ENCODE measurements at regions not wholly inside any gene's neighbourhood (a gene's known extent, or its start where the extent isn't known, plus 50 kb on each side); places are given as distances from the start of the nearest gene placed in this dataset.
"Not testable (repeated sequence)": the region's sequence is repeated elsewhere in the genome, so short reads cannot be mapped to it uniquely, and the experiment has no call there.

DNA sequence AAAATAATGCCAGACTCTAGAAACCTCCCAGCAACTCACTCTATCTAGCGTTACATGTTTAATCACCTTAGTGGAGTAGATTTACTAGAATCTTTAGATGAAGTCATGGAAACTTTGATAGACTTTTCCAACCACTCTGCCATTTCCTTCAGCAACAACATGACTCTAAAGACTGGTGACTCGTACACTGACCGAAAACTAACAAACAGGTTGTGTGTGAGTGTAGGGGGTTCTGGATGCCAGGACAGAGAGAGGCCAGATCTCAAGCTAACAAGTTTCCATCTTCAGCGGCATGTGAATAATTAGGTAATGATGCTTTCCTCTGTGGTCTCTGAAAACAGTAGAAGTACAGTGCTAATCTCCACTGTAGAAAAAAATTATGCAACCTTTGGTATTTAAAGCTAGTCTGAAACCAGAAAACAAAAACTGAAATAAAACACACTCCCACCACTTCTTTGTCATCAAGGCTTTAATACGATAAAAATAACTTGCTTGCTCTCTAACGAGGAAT is 286.4 kb downstream of the PRDM5 start:
- DNase-seq (ENCODE audit: low read depth in 3 of 3, low spot score in 2 of 3) = no peak

DNA sequence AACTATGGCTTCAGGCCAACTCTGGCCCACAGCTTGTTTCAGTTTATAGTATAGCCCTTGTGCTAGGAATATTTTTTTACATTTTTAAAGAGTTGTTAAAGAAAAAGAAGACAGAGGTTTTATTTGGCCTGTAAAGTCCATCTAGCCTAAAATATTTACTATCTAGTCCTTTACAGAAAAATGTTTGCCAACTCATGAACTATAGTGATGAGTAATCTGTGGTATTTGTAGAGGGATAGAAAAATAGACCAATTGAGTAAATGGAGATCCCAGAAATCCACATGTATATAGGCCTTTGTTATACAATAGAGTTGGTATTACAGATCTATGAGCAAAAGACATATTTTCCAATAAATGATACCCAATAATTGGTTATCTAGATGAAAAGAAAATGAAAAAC is 288.7 kb downstream of the PRDM5 start:
- no peak for DNase-seq (ENCODE audit: low read depth in 3 of 3, low spot score in 2 of 3)

DNA sequence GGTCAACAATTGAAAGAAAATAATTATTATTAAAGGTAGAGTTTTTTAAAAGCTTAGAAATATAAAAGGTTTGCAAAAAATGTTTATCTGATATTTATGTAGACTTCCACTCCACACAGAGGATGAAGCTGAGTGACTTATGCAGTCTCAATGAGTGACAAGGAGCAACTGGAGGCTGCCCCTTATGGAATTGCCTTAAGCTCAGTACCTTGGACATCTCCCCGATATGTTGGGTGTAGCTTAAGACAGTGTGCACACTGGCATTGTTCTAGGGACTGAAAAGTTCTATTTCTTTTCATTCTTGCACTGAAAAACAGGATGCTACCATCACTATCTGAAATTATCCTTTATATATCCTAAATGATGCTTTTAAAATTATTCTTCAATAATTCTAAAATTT is 292.1 kb downstream of the PRDM5 start:
- no peak for DNase-seq (ENCODE audit: low read depth in 3 of 3, low spot score in 2 of 3)

DNA sequence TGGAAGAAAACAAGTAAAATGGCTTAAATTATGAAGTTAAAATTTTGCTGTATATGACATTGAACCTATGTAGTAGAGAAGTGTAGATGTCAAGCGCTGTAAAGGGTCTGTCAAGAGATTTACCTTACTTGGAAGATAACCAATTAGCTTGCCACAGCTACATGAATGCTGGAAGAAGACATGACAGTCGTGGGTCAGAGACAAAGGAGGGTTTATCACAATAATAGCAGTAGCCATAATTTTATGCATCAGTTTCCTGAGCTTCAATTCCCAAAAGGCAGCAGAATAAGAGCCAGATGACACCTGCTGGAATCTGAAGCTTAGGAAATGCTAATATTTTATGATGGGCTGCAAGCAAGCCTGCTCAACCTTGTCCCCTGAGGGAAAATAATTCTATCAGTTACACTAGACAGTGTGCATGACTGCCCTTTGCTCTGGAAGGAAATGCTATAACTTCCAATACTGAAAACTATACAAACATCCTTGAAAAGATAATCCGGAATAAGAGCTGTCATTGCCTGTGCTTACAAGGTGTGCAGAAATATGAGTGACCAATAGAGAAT is 292.9 kb downstream of the PRDM5 start:
- DNase-seq (ENCODE audit: low read depth in 3 of 3, low spot score in 2 of 3) = no peak

DNA sequence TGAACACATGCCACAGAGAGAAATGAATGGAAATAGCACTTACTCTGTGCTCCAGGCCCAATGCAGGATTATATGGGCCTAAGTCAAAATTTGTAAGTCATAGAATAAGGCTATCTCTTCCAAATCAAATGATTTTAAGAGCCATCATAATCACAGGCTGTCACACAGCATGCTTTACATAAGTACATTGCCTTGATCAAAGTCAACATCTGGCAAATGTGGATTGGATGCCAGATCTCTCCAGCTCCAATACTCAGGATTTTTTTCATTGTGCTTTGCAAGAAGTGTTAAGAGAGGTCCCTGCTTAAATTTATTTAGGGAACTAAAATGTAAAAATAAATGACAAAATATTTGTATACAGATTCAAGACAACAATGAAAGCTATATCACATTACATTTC is 299.9 kb downstream of the PRDM5 start:
- DNase-seq (ENCODE audit: low read depth in 3 of 3, low spot score in 2 of 3) = no peak

DNA sequence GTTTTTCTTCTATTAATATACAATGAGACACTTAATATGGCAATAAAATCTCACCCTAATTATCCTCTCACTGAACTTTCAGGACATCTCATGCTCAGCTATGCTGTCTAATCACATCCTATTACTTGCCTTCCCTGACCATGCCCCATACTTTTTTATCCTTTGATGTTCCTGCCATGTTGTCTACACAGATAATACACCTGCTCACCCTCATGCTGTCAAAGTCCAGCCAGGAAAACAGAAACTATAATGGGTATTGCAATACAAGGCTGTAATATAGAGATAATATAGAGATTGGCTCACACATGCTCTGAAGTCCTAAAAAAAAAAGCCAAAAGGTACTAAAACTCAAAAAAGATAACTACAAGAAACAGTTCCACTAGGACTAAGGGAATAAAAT is 305.4 kb downstream of the PRDM5 start:
- DNase-seq (ENCODE audit: low read depth in 3 of 3, low spot score in 2 of 3) = no peak

DNA sequence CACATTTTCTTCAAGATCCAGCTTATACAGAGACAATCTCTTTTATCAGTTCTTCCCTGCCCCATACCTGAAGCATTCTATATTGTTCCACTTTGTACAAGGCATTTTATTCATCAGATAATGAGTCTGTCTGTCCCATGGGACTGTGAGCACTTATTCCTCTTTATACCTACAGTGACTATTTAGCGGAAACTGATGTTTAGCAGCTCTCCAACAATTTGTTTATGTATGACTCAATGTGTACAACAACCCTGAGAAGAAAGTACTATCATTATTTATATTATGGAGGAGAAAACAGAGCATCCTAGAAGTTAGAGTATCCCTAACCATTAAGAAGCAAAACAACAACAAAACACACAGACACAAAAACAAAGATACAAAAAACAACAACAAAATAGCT is 306.5 kb downstream of the PRDM5 start:
- DNase-seq (ENCODE audit: low read depth in 3 of 3, low spot score in 2 of 3) = no peak

DNA sequence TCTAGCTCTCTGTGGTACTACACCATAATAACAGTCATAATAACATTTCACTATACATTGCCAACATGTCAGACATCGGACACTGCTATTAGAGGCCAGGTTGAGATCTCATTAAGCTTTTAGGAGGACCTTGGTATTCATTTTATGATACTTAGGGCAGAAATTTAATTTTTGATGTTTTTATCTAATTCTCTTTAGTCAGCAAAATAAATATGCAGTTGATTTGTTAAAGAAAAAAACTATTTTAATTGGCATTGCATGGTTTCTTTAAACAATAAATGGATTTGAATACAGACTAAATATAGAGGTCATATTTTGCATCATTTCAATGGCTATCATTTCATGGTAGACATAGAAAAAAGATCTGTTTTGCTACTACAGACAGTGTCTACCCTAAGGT is 308.7 kb downstream of the PRDM5 start:
- no peak for DNase-seq (ENCODE audit: low read depth in 3 of 3, low spot score in 2 of 3)

DNA sequence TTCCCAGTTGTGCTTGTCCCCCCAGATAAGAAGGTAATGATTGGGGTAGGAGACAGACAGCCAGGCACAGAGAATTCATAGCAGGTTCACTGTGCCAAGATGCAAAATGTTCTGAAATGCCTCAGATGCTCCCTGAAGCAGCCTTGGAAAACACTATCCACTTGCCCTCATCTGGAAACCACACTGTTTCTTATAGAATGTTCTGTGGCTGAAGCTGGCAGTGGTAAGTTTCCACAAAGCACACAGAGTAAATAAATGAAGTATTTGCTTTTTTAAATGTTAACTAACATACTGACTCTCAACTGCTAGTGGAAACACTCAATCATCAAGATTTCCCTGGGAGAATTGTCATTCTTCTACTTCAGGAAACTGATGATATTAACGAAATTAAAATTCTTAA is 311.4 kb downstream of the PRDM5 start:
- DNase-seq (ENCODE audit: low read depth in 3 of 3, low spot score in 2 of 3) = no peak

DNA sequence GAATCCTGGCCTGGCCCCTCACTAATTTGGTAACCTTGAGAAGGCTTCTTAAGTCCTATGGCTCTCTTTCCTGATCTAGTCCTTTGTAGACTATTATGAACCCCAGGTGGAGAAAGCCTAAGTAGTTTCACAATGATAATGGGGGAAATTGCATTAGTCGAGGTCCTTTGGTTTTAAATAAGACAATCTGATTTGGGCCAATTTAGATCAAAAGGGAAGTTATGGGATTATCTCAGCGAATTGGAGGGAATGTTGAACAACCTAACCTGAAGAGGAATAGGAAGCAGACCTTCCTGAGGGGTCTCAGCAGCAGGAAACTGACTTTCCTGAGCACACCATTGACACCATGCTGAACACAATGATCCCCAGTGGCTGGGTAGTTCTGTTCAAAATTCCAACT is 331.5 kb downstream of the PRDM5 start:
- no peak for DNase-seq (ENCODE audit: low read depth in 3 of 3, low spot score in 2 of 3)

DNA sequence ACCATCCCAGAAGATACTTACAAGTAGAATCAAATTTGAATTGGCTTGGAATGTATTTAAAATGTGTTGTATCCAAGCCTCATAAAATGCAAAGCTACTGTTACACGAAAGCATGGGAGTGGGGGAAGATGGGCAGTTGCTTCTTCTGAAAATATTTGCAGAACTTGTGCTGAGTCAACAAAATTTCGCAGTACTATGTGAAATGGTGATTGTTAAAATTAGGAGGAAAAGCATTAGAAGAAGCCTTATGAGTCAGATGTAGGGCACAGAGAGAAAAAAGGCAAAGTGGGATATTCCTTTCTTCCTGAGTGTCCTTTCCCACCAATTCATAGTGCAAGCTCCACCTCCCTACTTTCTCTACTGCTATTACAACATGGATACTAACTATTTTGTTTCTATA is 332.7 kb downstream of the PRDM5 start:
- DNase-seq (ENCODE audit: low read depth in 3 of 3, low spot score in 2 of 3) = no peak

DNA sequence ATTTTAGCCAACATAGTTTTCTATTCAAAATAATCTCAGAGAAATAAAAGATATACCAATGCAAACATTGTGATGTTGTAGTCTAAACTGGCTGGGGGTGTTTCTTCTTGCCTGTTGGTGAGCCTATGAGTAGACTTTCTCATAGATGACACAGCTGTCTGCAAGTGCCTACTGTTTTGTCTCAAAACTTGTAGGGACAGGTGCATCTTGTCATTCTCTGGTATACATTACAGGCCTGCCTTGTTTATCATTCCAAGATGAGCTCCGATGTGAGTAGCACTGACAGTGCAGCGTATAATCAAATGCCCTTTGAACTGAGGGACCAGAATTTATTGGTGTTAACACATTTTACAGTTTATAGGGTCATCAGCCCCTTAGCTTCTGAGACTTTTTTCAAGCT is 353.8 kb downstream of the PRDM5 start:
- DNase-seq (ENCODE audit: low read depth in 3 of 3, low spot score in 2 of 3) = peak in 2 of 3 donors; percentile 13 to 15

DNA sequence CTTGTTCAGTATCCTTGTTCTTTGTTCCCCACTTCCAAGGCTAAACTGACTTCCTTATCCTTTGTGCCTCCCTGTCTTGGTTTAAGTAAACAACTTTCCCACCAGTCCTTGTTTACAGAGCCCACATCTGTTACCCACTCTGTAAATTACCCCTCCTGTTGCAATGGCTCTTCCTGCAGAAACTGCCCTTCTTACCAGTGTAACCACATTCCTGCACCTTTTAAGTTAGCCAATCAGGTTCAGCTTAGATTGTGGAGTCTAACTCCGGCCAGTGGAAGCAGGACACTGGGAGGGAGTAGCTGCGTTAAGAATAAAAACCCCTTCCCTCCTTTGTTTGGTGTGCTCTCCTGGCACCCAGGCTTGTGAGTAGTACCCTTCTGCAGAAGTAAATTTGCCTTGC is 360.9 kb downstream of the PRDM5 start:
- DNase-seq (ENCODE audit: low read depth in 3 of 3, low spot score in 2 of 3) = no peak

DNA sequence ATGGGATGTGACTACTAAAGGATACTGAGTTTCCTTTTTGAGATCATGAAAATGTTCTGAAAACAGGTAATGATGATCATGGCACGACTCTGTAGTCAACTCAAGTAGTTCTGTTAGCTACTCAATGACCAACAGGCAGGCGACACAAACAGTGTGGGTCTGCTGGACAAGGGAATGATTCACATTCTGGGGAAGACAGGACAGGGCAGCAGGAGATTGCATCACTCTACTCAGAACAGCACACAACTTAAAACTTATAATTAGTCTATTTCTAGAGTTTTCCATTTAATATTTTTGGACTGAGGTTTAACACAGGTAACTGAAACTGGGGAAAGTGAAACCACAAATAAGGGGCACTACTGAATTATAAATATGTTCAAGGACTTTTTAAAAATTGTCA is 365.2 kb downstream of the PRDM5 start:
- no peak for DNase-seq (ENCODE audit: low read depth in 3 of 3, low spot score in 2 of 3)

DNA sequence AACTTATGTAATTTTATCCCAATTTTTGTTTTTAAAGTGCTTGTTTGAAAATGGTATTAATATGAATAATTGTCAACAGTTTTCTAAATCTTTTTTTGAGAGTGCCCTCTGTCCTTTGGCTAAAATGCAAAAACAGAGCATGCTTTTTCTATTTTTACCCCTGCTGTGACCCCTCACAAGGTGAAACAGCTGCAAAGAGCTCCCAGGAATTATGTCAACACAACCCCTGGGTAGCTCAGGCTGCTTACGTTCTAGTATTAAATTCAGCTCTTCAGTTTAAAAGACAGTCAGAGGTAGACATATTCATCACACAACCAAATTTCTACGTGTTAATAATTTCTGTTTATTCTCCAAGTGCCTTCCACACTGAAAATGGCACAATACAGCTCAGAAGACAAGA is 367.5 kb downstream of the PRDM5 start:
- no peak for DNase-seq (ENCODE audit: low read depth in 3 of 3, low spot score in 2 of 3)

DNA sequence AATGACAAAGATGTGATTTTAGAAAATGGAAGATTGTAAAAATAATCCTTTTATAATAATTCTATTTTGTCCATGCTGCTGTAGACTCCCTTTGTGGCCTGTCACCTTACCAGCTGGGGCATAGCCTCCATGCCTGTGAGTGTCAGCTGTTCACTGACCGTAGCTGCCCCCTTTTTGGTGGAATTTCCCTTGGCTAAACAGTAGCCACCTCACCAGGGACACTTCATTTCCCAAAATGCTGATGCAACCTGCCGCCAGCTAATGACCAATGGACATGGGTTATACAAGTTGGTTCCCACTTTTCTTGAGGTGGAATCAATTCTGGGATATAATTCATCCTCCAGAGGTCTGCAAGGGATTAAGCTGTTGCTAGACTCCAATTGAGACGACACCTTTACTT is 368.4 kb downstream of the PRDM5 start:
- DNase-seq (ENCODE audit: low read depth in 3 of 3, low spot score in 2 of 3) = no peak

DNA sequence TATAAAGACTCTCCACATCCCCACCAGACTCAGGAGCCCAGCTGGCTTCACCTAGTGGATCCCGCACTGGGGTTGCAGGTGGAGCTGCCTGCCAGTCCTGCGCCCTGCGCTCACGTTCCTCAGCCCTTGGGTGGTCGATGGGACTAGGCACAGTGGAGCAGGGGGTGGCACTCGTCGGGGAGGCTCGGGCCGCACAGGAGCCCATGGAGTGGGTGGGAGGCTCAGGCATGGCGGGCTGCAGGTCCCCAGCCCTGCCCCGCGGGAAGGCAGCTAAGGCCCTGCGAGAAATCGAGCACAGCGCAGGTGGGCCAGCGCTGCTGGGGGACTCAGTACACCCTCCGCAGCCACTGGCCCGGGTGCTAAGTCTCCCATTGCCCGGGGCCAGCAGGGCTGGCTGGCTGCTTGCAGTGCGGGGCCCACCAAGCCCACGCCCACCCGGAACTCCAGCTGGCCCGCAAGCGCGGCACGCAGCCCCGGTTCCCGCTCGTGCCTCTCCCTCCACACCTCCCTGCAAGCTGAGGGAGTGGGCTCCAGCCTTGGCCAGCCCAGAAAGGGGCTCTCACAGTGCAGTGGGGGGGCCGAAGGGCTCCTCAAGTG is 371.8 kb downstream of the PRDM5 start:
- not testable (repeated sequence) for DNase-seq (ENCODE audit: low read depth in 3 of 3, low spot score in 2 of 3)

DNA sequence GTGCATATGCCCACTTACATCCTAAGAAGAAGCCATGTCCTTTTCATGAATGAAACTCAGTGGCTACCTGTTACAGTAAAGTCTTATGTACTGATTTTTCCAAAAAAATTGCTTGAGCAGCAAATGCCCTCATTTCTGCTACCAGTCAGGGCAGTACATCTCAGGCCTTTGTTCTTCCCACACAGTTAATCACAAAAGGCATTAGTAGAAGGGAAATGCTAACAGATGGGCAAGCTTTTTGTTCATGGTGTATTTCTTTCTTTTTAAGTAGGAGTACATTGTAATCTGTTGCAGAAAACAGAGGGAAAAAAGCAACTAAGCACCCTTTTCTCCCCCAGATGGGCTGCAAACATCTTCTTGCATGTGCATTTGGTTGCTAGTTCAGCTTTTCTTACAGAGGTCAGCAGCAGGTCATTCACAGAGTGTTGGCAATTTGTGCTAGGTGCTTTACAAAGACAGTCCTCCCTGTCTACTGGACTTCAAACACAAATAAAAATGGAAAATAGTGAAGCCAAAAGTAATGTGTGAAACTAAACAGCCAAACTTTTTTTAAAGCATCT is 373.4 kb downstream of the PRDM5 start:
- DNase-seq (ENCODE audit: low read depth in 3 of 3, low spot score in 2 of 3) = no peak

DNA sequence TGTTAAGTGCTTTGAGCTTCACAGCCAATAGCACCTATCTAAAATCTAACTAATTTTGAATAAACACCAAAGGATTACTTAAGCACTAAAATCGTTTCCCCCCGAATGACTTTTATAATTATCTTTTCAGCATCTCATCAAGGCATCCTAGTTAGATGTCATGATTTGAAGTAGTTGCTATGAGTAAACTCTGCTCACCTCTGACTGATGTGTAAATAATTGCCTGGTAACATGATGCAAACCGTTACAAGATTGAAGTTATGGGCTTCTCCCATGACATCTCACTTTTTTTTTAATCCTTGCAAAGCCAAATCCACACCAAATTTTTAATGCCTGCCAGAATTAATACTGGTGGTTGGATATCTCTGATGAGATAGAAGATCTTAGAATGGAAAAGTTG is 377.1 kb downstream of the PRDM5 start:
- DNase-seq (ENCODE audit: low read depth in 3 of 3, low spot score in 2 of 3) = no peak

DNA sequence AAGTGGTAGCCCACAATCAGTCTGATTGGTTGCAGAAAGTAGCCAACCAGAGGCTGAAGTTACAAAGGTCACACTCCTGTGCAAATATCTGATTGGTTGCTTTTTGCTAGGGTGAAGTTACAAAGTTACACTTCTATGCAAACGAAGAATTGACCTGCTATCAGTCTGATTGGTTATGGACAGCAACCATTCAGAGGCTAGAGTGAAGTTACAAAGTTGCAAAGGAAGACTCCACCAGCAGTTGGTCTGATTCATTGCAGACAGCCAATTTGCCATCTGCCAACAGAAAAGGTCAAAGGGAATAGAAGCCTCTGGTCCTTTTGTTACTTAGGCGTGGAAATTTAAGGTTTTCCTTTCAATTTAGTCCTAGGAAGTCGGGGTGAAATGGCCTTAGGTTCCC is 377.7 kb downstream of the PRDM5 start:
- no peak for DNase-seq (ENCODE audit: low read depth in 3 of 3, low spot score in 2 of 3)

DNA sequence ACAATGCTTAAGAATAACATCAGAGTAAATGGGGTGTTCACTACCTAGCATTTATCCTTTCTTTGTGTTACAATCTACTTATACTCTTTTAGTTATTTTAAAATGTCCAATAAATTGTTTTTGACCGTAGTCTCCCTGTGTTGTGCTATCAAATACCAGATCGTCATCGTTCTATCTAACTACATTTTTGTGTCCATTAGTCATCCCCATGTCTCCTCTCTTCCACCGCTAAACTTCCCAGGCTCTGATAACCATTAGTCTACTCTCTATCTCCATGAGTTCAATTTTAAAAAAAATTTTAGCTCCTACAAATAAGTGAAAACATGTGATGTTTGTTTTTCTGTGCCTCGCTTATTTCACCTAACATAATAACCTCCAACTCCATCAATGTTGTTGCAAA is 381.9 kb downstream of the PRDM5 start:
- DNase-seq (ENCODE audit: low read depth in 3 of 3, low spot score in 2 of 3) = no peak

DNA sequence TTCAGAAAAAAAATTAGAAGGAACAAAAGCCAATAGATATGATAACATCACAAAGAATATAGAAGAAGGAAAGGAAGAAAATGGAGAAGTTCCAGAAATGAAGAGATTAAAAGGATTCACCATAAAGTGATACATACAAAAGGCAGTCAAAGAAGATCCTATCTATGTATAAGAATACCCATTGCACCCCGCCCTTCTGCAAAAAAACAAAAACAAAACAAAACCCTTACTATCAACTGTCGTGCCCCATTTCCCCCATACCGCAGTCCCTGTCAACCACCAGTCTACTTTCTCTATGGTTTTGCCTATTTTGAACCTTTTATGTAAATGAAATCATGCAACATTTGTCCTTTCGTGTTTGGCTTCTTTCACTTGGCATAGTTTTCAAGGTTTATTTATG is 385.6 kb downstream of the PRDM5 start:
- no peak for DNase-seq (ENCODE audit: low read depth in 3 of 3, low spot score in 2 of 3)

DNA sequence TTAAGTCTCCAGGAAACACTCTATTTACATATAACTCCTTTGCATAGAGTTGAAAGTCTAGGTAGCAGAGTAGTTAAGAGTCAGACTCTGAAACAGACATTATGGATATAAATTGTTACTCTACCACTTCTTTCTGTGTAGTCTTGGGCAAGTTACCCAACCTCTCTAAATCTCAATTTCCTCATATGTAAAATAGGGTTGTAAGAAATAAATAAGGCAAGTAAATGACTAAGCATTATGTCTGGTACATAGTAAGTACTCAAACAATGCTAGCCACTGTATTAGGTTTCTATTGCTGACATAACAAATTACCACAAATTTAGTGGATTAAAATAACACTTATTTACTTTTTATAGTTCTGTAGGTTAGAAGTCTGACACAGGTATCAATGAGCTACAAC is 394.1 kb downstream of the PRDM5 start:
- DNase-seq (ENCODE audit: low read depth in 3 of 3, low spot score in 2 of 3) = no peak
